ENCODE measurements at regions not wholly inside any gene's neighbourhood (a gene's known extent, or its start where the extent isn't known, plus 50 kb on each side); places are given as distances from the start of the nearest gene placed in this dataset.

DNA sequence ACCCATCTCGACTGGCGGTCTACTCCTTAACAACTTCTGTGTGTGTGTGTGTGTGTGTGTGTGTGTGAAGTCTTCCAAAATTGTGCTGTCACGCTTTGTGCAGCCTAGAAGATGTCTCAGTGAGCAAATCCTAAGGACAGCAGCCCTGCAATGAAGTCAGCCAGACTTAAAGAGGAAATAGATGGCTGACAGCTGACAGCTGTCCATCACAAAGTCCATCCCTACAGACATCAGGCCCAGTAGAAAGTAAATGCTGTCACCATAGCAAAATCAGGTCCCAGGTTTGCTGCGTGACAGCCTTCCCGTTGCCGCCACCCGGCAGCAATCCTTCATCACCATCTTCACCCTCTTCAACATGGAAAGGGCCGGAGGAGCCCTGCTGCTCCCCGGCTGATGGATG lies 416.0 kb downstream of the SOX9 start:
- no peak overlapping the region for H3K4me3 ChIP-seq (ENCODE audit: low read depth, low read length)
- no peak for DNase-seq (ENCODE audit: low read depth)
- TF ChIP-seq, protein P1, sequence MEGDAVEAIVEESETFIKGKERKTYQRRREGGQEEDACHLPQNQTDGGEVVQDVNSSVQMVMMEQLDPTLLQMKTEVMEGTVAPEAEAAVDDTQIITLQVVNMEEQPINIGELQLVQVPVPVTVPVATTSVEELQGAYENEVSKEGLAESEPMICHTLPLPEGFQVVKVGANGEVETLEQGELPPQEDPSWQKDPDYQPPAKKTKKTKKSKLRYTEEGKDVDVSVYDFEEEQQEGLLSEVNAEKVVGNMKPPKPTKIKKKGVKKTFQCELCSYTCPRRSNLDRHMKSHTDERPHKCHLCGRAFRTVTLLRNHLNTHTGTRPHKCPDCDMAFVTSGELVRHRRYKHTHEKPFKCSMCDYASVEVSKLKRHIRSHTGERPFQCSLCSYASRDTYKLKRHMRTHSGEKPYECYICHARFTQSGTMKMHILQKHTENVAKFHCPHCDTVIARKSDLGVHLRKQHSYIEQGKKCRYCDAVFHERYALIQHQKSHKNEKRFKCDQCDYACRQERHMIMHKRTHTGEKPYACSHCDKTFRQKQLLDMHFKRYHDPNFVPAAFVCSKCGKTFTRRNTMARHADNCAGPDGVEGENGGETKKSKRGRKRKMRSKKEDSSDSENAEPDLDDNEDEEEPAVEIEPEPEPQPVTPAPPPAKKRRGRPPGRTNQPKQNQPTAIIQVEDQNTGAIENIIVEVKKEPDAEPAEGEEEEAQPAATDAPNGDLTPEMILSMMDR (IDR thresholded peaks at IDR 0.05; ENCODE audit: low read depth, low read length, missing control alignments): no peak

DNA sequence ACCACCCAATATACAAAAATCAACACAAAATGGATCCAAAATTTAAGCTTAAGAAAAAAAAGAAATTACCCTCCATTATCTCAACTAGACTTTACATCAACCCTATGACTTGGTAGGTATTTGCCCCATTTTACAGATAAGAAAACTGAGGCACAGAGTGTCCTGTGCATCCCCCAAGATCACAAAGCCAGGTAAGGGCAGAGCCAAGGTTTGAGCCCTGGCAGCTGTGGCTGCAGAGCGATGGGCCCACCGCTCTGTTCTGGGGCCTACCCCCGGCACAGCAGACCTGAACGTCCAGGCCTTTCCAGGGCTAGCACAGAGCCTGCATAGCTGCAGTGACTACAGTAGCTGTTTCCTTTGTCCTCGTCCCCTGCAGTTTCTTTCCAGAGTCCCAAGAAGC lies 417.6 kb downstream of the SOX9 start:
- no peak for DNase-seq (ENCODE audit: low read depth)
- H3K4me3 ChIP-seq (ENCODE audit: low read depth, low read length): no peak overlapping the region
- TF ChIP-seq, protein P1 (IDR thresholded peaks at IDR 0.05; ENCODE audit: low read depth, low read length, missing control alignments): no peak

DNA sequence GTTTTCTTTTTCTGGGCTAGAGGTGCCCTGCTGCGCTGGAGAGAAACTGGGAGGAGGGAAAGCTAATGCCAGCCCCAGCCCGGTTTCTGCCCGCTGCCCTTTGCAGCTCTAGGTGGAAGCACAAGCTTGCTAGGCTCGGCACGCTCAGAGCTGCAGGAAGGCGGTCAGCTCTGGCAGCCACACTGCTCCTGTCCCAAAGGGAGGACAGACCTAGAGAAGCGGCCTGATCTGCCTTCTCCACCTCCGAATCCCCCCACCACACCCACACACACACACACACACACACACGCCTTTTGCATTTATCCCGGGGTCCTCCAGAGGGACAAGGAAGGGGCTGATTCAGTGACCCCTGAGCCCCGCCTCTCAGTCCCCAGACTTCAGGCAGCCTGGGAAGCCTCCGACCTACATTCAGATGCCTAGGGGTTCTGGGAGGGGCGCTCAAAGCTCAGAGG lies 418.1 kb downstream of the SOX9 start:
- no peak for DNase-seq (ENCODE audit: low read depth)
- no peak overlapping the region for H3K4me3 ChIP-seq (ENCODE audit: low read depth, low read length)
- TF ChIP-seq, protein P1 (IDR thresholded peaks at IDR 0.05; ENCODE audit: low read depth, low read length, missing control alignments): no peak

DNA sequence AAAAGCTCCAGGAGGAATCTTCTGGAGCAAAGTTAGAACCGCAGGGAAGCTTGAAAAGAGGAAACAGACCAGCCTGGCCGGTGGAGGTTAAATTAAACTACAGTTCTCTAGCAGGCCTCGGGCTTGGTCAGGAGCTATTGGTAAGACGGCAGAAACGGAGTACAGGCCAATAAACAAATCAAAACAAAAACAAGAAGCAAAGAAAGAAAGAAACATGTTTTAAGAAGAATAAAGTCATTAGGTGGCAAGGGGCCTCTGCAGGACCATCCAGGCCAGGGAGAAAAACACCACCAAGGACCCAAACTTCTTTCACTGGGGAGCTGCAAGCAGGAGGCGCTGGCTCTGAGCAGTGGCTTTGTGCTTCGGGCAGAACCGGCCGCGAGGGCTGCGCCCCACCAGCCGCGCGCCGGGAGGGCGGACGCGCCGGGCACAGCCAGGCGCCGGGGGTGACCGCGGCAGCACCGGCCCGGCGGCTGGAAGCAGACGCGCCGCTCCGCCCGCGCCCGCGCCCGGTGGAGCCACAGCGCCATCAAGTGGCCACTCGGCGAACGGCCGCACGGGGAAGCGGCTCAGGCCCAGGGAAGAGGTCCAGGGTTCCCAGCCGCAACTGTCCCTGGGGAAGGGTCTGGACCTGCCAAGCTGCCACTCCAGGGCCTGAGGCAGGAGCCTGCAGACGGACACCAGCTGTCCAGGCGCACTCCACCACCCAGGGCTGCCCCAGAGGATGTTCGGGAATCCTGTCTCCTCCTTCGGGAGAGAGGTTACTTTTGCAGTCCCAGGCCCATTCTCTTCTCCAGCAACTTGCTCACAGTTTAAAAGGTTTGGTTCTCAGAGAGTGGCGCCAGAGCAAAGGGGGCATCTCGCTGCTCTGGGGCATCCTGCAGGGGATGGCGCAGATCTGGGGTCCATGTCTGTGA lies 419.4 kb downstream of the SOX9 start:
- H3K4me3 ChIP-seq (ENCODE audit: low read depth, low read length): no peak overlapping the region
- no peak for DNase-seq (ENCODE audit: low read depth)
- TF ChIP-seq, protein P1 (IDR thresholded peaks at IDR 0.05; ENCODE audit: low read depth, low read length, missing control alignments): peak; percentile 87

DNA sequence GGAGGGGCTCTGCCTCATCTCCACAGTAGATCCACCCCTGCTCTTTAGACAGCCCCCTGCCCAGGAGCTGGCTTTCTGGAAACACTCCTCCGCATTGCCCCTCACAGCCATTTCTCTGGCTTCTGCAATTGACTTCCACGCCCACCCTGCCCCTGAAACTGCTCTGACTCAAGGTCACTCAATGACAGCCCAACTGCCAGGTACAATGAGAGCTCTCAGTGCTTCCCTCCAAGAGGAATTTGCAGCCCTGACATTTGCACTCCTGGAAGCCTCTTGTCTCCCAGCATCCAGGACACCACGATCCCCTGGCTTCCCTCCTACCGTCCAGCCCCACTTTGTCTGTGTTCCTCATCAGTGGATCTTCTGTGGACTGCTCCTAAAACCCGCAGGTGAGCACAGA lies 421.5 kb downstream of the SOX9 start:
- TF ChIP-seq, protein P1 (IDR thresholded peaks at IDR 0.05; ENCODE audit: low read depth, low read length, missing control alignments): no peak
- DNase-seq (ENCODE audit: low read depth): no peak
- H3K4me3 ChIP-seq (ENCODE audit: low read depth, low read length): no peak overlapping the region

DNA sequence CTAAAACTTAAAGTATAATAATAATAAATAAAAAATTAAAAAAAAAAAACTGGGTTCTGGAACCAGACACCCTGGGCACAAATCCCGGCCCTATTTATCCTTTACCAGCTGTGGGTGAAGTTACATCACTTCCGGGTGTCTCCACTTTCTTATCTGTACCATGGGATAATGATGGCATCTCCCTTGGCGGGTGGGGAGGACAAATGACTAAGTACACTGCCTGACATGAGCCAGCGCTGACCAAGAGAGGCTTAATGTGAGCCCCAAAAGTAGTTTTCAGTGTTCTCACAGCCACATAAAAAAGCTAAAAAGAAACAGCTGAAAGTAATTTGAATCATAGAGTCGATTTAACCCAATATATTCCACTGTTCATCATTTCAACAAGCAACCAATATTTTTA lies 424.9 kb downstream of the SOX9 start:
- TF ChIP-seq, protein P1 (IDR thresholded peaks at IDR 0.05; ENCODE audit: low read depth, low read length, missing control alignments): no peak
- no peak for DNase-seq (ENCODE audit: low read depth)
- H3K4me3 ChIP-seq (ENCODE audit: low read depth, low read length): no peak overlapping the region

Data from GM12864 (cell line).